Fibroblast of skin of left quadriceps (primary cell): ENCODE measurements at regions not wholly inside any gene's neighbourhood (a gene's known extent, or its start where the extent isn't known, plus 50 kb on each side); places are given as distances from the start of the nearest gene placed in this dataset.

Experiments
- DNase-seq, 2 experiments: peaks; one replicate each; pipeline ENCODE4 v3.0.0-alpha.2; 2013; ENCODE audit warnings: low read depth in 2 of 2

- DNase-seq, result no peak
These were observed 707.8 kb upstream of the LMCD1 start for GRCh38 chr3:7793786-7794185.

GRCh38 chr3:7798276-7798675 is 703.3 kb upstream of the LMCD1 start:
- no peak for DNase-seq

- DNase-seq, result no peak
These were observed 701.4 kb upstream of the LMCD1 start for GRCh38 chr3:7800006-7800780.

GRCh38 chr3:7812490-7812889 is 689.1 kb upstream of the LMCD1 start:
- no peak for DNase-seq

GRCh38 chr3:7813365-7813764 is 688.3 kb upstream of the LMCD1 start:
- no peak for DNase-seq

GRCh38 chr3:7817239-7817638 is 684.4 kb upstream of the LMCD1 start:
- DNase-seq, result no peak

- DNase-seq, result no peak
These were observed 680.7 kb upstream of the LMCD1 start for GRCh38 chr3:7820969-7821368.

GRCh38 chr3:7821858-7822257 is 679.8 kb upstream of the LMCD1 start:
- no peak for DNase-seq

- no peak for DNase-seq
These were observed 660.2 kb upstream of the LMCD1 start for GRCh38 chr3:7841451-7841850.

- no peak for DNase-seq
These were observed 658.2 kb upstream of the LMCD1 start for GRCh38 chr3:7843441-7843840.

- no peak for DNase-seq
These were observed 654.6 kb upstream of the LMCD1 start for GRCh38 chr3:7847021-7847420.

GRCh38 chr3:7847521-7847920 is 654.1 kb upstream of the LMCD1 start:
- DNase-seq, result no peak

GRCh38 chr3:7854266-7854665 is 647.4 kb upstream of the LMCD1 start:
- no peak for DNase-seq

- DNase-seq, result no peak
These were observed 646.9 kb upstream of the LMCD1 start for GRCh38 chr3:7854721-7855120.

GRCh38 chr3:7865611-7866010 is 636.0 kb upstream of the LMCD1 start:
- DNase-seq, result no peak

- no peak for DNase-seq
These were observed 634.0 kb upstream of the LMCD1 start for GRCh38 chr3:7867587-7867986.

- no peak for DNase-seq
These were observed 630.5 kb upstream of the LMCD1 start for GRCh38 chr3:7871003-7871560.

GRCh38 chr3:7874116-7874515 is 627.5 kb upstream of the LMCD1 start:
- DNase-seq, result no peak

- DNase-seq, result no peak
These were observed 625.7 kb upstream of the LMCD1 start for GRCh38 chr3:7875925-7876324.

- DNase-seq, result no peak
These were observed 624.8 kb upstream of the LMCD1 start for GRCh38 chr3:7876741-7877297.

- no peak for DNase-seq
These were observed 624.3 kb upstream of the LMCD1 start for GRCh38 chr3:7877312-7877711.

GRCh38 chr3:7879572-7879971 is 622.1 kb upstream of the LMCD1 start:
- no peak for DNase-seq

GRCh38 chr3:7881946-7882345 is 619.7 kb upstream of the LMCD1 start:
- DNase-seq, result no peak
